ENCODE measurements at regions not wholly inside any gene's neighbourhood (a gene's known extent, or its start where the extent isn't known, plus 50 kb on each side); places are given as distances from the start of the nearest gene placed in this dataset.

- DNase-seq: no peak
These were observed 255.2 kb upstream of the TNC start for GRCh38 chr9:115373000-115373709.

GRCh38 chr9:115373710-115374045 lies 255.7 kb upstream of the TNC start:
- DNase-seq: no peak

- no peak for DNase-seq
These were observed 256.8 kb upstream of the TNC start for GRCh38 chr9:115374724-115375268.

DNA sequence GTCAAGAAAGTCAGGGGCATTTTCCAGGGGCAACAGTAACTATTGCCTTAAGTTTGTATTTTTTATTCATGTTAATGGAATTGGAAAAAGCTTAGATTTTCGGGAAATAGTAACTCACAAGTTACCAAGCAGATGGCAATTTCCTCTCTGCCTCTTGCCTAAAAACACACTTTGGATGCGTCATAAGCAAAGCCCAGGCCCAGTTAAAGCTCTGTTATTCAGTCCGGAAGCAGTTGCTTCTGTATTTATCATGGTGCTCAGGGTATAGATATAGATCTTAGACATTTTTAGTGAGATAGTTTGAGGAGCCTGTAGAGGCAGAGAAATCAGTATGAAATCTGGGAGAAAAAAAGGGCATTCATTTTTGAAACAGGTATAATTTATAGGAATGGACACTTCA lies 260.3 kb upstream of the TNC start:
- DNase-seq: no peak

- DNase-seq: no peak
These were observed 260.8 kb upstream of the TNC start for GRCh38 chr9:115378758-115379157.

DNA sequence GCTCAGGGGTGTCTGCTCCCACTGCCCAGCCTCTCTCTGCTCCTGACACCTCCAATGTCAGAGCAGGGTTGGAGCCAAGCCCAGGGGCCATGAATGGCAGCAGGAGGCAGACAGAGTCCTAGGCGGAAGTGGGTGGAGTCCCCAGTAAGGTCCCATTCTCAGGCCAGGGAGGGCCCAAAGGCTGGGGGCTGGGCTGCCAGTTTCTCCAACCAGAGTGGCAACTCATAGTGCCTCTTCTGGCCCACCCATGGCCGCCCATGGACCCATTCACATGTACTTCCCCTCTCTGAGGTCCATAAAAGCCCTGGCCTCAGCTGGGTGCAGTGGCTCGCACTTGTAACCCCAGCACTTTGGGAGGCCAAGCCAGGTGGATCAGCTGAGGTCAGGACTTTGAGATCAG lies 261.8 kb upstream of the TNC start:
- no peak for DNase-seq

GRCh38 chr9:115382865-115383264 lies 264.9 kb upstream of the TNC start:
- no peak for DNase-seq

DNA sequence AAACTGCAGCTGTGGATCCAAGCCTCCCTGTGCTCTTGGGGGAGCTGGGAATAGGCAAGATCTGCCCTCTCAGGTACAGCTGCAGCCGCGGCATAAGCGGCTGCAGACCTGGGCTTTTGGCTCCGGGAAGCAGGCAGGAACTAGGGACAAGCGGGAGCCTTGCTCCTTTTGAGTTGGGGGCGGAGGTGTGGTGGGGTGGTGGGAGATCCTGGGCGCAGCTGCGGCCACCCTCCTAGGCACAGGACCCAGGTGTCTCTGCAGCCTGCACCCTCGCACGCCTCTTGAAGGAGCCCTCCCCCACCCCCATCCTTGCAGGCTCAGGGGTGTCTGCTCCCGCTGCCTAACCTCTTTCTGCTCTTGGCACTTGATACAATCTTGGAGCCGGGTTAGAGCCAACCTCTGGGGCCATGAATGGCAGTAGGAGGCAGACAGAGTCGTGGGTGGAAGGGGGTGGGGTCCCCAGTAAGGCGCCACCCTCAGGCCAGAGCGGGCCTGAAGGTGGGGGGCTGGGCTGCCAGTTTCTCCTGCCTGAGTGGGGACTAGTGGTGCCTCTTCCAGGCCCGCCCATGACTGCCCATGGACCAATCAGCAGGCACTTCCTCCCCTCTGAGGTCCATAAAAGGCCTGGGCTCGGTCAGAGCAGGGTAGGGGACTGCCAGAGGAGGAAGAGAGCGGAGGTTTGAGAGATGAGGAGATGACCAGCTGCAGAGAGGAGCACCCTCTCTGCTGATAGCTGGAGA lies 267.6 kb upstream of the TNC start:
- no peak for DNase-seq

- no peak for DNase-seq
These were observed 269.2 kb upstream of the TNC start for GRCh38 chr9:115386963-115387770.

DNA sequence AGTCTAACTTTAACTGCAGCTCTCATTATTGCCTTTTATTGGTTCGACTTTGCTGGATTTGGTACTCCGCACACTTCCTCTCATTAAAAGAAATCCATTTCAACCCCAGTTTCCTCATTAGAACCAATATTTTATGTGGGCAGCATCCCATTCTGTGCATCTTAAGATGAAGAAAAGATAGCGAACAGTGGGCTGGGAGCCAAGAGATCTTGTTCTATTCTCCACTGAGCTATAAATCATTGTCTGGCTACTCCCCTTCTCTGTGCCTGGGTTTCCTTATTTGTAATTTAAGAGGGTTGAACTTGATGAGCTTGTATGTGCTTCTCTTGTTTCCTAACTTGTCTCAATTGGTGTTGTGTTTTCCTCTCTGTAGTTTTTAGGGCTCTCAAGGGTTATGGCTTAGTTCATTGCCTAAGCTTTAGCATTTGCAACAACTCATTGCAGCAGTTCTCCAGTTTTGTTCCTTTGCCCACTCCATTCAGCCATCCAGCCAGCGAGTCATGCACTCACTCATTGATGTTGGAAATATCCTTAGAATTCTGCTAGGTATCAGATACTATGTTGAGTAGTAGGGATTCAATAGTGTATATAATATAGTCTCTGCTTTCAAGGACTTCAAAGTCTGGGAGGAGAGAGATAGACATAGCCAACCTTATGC lies 273.3 kb upstream of the TNC start:
- DNase-seq: no peak

DNA sequence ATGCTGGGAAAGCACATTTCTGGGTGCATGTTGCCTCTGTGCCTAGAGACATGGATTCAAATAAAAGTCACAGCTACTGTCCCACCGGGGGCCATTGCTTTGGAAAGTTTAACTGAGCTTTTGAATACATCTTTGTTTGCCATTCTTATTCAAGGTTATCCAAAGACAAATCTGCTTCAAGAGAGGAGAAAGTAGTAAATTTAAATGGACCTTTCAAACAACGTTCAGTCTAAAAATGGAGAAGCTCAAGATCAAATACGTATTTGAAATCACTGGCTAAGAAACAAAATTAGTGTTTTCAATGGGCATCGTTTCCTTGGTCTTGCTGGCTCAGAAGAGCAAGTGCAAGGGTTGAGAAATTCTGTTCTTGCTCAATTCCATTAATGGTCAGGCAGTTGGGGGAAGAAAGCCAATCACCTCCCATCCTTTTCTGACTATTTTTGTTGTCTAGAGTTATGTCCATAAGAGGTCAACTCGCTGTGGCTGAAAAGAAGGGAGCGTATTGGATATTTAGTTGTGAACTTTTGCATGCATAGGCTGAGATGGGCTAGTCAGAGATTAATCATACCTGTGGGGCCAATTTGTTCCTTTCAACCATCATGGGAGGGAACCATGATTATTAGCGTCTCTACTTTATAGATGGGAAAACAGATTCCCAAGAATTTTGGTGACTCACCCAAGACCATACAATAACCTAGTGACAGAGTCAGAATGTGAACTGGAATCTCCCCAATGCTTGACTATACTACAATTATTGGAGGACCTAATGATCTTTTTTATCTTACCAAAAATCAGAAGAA lies 276.2 kb upstream of the TNC start:
- DNase-seq: no peak

DNA sequence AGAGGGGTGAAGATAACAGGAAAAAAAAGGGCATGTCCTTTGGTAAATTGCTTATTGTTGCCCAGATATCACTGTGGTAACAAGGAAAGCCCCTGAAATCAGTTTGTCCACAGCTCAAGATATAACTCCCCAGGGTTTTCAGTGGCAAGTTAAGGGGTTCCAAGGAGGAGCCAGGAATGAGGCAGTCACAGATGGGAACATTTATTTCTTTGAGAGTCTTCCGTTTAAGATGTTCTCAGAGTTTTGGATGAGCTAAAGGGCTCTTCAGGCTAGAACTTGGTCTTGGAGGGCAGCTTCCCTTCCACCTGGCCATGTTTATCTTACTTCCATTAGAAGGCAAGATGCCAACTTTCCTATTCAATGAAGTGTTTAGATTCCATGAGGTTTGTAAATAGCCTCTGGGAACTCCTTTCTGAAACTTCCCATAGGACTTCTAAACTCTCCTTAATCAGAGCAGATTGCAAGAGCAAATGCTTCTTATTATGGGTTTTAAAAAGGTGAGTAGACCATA lies 277.6 kb upstream of the TNC start:
- peak; percentile 49 for DNase-seq

- DNase-seq: peak; percentile 3
These were observed 278.1 kb upstream of the TNC start for GRCh38 chr9:115396071-115396529.

DNA sequence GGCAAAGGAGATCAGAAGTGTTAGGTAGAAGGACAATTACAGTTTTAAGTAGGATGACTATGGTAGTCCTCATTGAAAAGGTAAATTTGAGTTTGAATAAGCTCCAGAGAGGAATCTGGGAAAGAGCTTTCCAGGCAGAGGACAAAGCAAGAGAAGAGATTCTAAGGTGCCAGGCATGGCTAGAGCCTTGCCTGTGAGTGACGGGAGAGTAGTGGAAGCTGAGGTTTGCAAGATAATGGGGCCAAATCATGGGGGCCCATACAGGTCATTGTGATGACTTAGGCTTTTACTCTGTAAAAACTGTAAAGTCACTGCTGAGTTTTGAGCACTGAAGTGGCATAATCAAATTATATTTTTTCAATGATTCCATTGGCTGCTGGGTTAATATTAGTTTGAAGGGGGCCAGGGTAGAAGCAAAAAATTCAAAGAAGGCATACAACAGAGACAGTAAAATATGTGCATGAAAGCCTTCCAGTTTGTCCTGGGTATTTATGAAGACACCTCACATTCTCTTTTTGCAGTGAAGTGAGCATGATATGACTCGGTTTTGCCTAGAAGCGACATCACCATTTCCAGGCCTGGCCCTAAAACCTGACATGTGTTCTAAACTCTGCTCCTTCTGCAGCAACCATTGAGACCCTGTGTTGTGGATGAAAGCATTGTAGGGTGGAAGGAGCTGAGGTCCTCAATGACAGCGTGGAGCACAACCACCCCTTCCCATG lies 279.8 kb upstream of the TNC start:
- no peak for DNase-seq

DNA sequence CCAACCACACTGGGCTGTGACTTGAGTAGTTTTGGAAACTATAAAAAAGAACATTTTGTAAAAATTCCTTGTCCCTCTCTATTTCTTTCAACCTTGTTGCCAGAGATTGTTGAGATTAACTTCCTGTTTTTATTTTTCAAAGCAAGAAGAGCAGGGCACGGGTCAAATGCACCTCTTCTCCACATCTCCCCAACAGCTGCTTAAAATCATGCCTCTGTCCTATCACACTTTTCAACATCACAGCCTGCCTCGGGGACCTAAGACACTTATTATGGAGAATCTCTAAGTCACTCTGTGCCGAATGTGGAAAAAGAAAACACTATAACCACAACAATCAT lies 280.3 kb upstream of the TNC start:
- DNase-seq: no peak

GRCh38 chr9:115398996-115399395 lies 281.0 kb upstream of the TNC start:
- DNase-seq: no peak

DNA sequence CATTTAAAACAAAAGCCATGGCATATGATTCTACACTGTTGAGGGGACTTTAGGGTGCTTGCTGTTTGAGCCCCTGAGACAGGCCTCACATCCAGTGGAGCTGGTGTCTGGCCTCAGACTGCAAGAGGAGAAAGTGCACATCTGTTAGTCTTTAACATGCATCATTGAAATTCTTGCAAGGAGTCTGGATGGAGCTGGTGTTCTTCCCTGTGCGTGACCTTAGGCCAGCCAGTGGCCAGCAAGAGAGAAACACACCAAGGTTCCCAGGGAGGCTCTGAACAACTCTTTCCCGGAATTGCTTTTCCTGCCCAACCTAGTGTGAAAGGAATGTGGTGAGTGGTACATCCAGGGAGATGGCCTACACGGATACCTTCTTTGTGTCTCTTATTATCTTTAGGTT lies 282.8 kb upstream of the TNC start:
- no peak for DNase-seq

GRCh38 chr9:115401756-115402327 lies 283.9 kb upstream of the TNC start:
- no peak for DNase-seq

DNA sequence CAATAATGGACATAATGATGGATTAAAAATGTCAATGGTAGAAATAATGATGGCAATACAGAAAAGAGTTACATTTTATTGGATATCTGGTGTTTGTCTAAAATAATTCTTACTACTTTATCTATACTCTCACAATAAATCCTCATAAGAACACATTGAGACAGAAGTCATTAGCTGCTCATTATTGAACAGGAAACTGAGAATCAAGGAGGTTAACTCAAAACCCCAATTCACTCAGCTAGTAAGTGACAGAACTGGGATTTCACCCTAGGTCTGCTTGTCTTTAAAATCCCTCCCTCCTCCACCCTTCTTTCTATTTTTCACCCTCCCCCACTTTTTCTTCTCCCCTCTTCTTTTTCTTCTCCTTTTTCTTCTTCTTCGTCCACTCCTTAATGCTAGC lies 285.8 kb upstream of the TNC start:
- no peak for DNase-seq

GRCh38 chr9:115404311-115404710 lies 286.4 kb upstream of the TNC start:
- DNase-seq: no peak

DNA sequence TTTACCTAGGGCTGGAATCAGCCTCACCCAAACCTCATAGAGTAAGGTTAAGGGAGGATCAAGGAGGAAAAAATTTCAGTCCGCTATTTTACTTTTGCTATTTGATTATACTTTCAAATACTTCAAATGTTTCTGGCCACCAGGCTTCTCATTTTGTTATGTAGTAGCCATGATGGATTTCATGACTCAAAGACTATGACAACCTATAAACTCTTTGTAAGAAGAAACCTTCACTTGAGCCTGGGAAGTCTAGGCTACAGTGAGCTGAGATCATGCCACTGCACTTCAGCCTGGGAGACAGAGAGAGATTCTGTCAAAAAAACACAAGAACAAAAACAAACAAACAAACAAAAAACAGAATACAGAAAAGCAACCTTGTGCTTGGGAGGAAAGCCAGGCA lies 293.6 kb upstream of the TNC start:
- DNase-seq: no peak

Measured in NCI-H2029 (cell line).